Fibroblast of lung (primary cell): ENCODE measurements at regions not wholly inside any gene's neighbourhood (a gene's known extent, or its start where the extent isn't known, plus 50 kb on each side); places are given as distances from the start of the nearest gene placed in this dataset.
"Not testable (repeated sequence)": the region's sequence is repeated elsewhere in the genome, so short reads cannot be mapped to it uniquely, and the experiment has no call there.

Experiments
- DNase-seq, 2 donors: peaks; one replicate each; pipeline versions ENCODE4 v3.0.0 to v3.0.0-alpha.2; 2010; ENCODE audit warnings: low read depth in 2 of 2
- H2AFZ ChIP-seq: 2 replicates; pipeline ENCODE4 v1.5.1; 2012; ENCODE audit warnings: low read length, control low read depth, inconsistent platforms
- H3K27ac ChIP-seq: 2 replicates; pipeline ENCODE4 v1.5.1; 2011; ENCODE audit warnings: low read length, control low read depth; ENCODE audit not compliant: insufficient read depth
- H3K27me3 ChIP-seq: 2 replicates; pipeline ENCODE4 v1.5.1; 2011; ENCODE audit warnings: mild to moderate bottlenecking, low read length; ENCODE audit not compliant: control insufficient read depth, insufficient read depth
- H3K36me3 ChIP-seq: 2 replicates; pipeline ENCODE4 v1.5.1; 2011; ENCODE audit warnings: low read length; ENCODE audit not compliant: control insufficient read depth, insufficient read depth
- H3K4me1 ChIP-seq: 2 replicates; pipeline ENCODE4 v1.5.1; 2011; ENCODE audit warnings: low read length; ENCODE audit not compliant: control insufficient read depth, insufficient read depth; ENCODE audit errors: extremely low read depth
- H3K4me2 ChIP-seq: 2 replicates; pipeline ENCODE4 v1.5.1; 2011; ENCODE audit warnings: low read length, control low read depth; ENCODE audit not compliant: insufficient read depth; ENCODE audit errors: extremely low read depth
- H3K4me3 ChIP-seq, 4 experiments: fragments of 200-600 bp in 1 of 4; sonication (generic) in 1 of 4; replicated peaks in 1 of 4; 2 replicates each; pipeline ENCODE4 v1.5.1; 2011 to 2016; ENCODE audit warnings: low read length in 4 of 4, low read depth in 3 of 4, mild to moderate bottlenecking in 3 of 4, control low read depth in 2 of 4, inconsistent platforms in 1 of 4, mixed read lengths in 1 of 4; ENCODE audit not compliant: insufficient read depth in 1 of 4; ENCODE audit errors: control extremely low read depth in 1 of 4
- H3K79me2 ChIP-seq: 2 replicates; pipeline ENCODE4 v1.5.1; 2012; ENCODE audit warnings: mild to moderate bottlenecking, low read length, inconsistent platforms; ENCODE audit not compliant: control insufficient read depth, insufficient read depth
- H3K9ac ChIP-seq: 2 replicates; pipeline ENCODE4 v1.5.1; 2011; ENCODE audit warnings: mild to moderate bottlenecking, low read length, control low read depth; ENCODE audit not compliant: insufficient read depth
- H3K9me3 ChIP-seq: 2 replicates; pipeline ENCODE4 v1.5.1; 2012; ENCODE audit warnings: low read depth, low read length; ENCODE audit not compliant: control insufficient read depth, insufficient read depth
- H4K20me1 ChIP-seq: 2 replicates; pipeline ENCODE4 v1.5.1; 2011; ENCODE audit warnings: low read length; ENCODE audit not compliant: control insufficient read depth, insufficient read depth; ENCODE audit errors: extremely low read depth
- CTCF ChIP-seq, 2 donors: IDR thresholded peaks in 1 of 2; conservative IDR thresholded peaks in 1 of 2; 1 replicate in 1 of 2; 2 replicates in 1 of 2; pipeline ENCODE4 v1.5.1; 2011 to 2012; ENCODE audit warnings: low read length in 2 of 2, control low read depth in 1 of 2, inconsistent platforms in 1 of 2, low read depth in 1 of 2, mild to moderate bottlenecking in 1 of 2
- EZH2 ChIP-seq: IDR thresholded peaks from 2 replicates; pipeline ENCODE4 v1.5.1; 2012; ENCODE audit warnings: low read length, control low read depth, mild to moderate bottlenecking; ENCODE audit errors: missing control alignments

GRCh38 chr9:103226647-103227013 is 231.5 kb downstream of the CYLC2 start:
- no peaks in the 10 kb centered on the region for H3K79me2 ChIP-seq
- H3K9ac ChIP-seq, result no peak overlapping the region
- no peak overlapping the region for H2AFZ ChIP-seq
- H3K36me3 ChIP-seq, result no peaks in the 10 kb centered on the region
- H3K27me3 ChIP-seq, result no peaks in the 10 kb centered on the region
- no peaks in the 10 kb centered on the region for H3K9me3 ChIP-seq
- no peaks in the 10 kb centered on the region for H3K4me1 ChIP-seq
- H4K20me1 ChIP-seq, result no peaks in the 10 kb centered on the region
- DNase-seq, result no peak
- H3K4me2 ChIP-seq, result no peak overlapping the region
- TF ChIP-seq CTCF (conservative IDR thresholded peaks at IDR 0.05 in 1 of 2, IDR thresholded peaks at IDR 0.05 in 1 of 2; ENCODE audit: low read depth in 1 of 2, low read length in 2 of 2) (no peak), EZH2 (no peak)
- H3K27ac ChIP-seq, result no peak overlapping the region
- no peak overlapping the region for H3K4me3 ChIP-seq

- H3K27me3 ChIP-seq, H3K4me1 ChIP-seq, H3K4me3 ChIP-seq, H3K79me2 ChIP-seq, H3K27ac ChIP-seq, H3K4me2 ChIP-seq, DNase-seq, H3K9me3 ChIP-seq, H4K20me1 ChIP-seq, H2AFZ ChIP-seq, H3K9ac ChIP-seq, H3K36me3 ChIP-seq: not testable (repeated sequence)
Measured at GRCh38 chr9:103237571-103238109, 242.5 kb downstream of the CYLC2 start.

- Histone ChIP-seq H3K9ac (no peak overlapping the region), H3K27ac (no peak overlapping the region), H3K4me2 (no peak overlapping the region), H3K36me3 (no peaks in the 10 kb centered on the region), H3K79me2 (no peaks in the 10 kb centered on the region), H2AFZ (no peak overlapping the region), H3K9me3 (no peaks in the 10 kb centered on the region), H3K4me1 (no peaks in the 10 kb centered on the region), H3K27me3 (no peaks in the 10 kb centered on the region), H4K20me1 (no peaks in the 10 kb centered on the region), H3K4me3 (no peak overlapping the region)
- no peak for DNase-seq
- TF ChIP-seq EZH2 (no peak), CTCF (conservative IDR thresholded peaks at IDR 0.05 in 1 of 2, IDR thresholded peaks at IDR 0.05 in 1 of 2; ENCODE audit: low read depth in 1 of 2, low read length in 2 of 2) (no peak)
Measured at GRCh38 chr9:103242025-103242424, 246.9 kb downstream of the CYLC2 start.
